ENCODE measurements at regions not wholly inside any gene's neighbourhood (a gene's known extent, or its start where the extent isn't known, plus 50 kb on each side); places are given as distances from the start of the nearest gene placed in this dataset.
A peak's percentile ranks its signal among the peaks of the same experiment; 100 is the strongest.

GRCh38 chr13:52975969-52976368, 52.6 kb upstream of the OLFM4 start:
- intact Hi-C loops (cut with DNase I) = no loop called here
- Histone ChIP-seq H3K36me3 (ENCODE audit: control insufficient read depth in 1 of 2, insufficient read depth in 2 of 2, low read length in 1 of 2) (no peaks in the 10 kb centered on the region), H3K4me1 (ENCODE audit: control insufficient read depth in 1 of 2, insufficient read depth in 2 of 2, low read length in 2 of 2) (no peaks in the 10 kb centered on the region), H3K27ac (ENCODE audit: low read depth in 1 of 2, low read length in 2 of 2) (no peak overlapping the region), H3K4me3 (ENCODE audit: low read length in 2 of 2) (no peak overlapping the region), H3K27me3 (ENCODE audit: control insufficient read depth in 1 of 2, insufficient read depth in 2 of 2, low read length in 1 of 2) (no peaks in the 10 kb centered on the region), H3K9me3 (ENCODE audit: control insufficient read depth, low read length) (peaks cover 2% of the 10 kb centered on the region)
- DNase-seq = no peak
- 87 to 93% methylated on average over 5 of the region's 5 CpGs for WGBS, 2 donors
- no peak for ATAC-seq (ENCODE audit: low FRiP score)

- no peak for DNase-seq
- Histone ChIP-seq H3K9me3 (ENCODE audit: control insufficient read depth, low read length) (peaks cover 2% of the 10 kb centered on the region), H3K4me1 (ENCODE audit: control insufficient read depth in 1 of 2, insufficient read depth in 2 of 2, low read length in 2 of 2) (no peaks in the 10 kb centered on the region), H3K27me3 (ENCODE audit: control insufficient read depth in 1 of 2, insufficient read depth in 2 of 2, low read length in 1 of 2) (no peaks in the 10 kb centered on the region), H3K4me3 (ENCODE audit: low read length in 2 of 2) (no peak overlapping the region), H3K36me3 (ENCODE audit: control insufficient read depth in 1 of 2, insufficient read depth in 2 of 2, low read length in 1 of 2) (no peaks in the 10 kb centered on the region), H3K27ac (ENCODE audit: low read depth in 1 of 2, low read length in 2 of 2) (no peak overlapping the region)
- WGBS, 2 donors = 49 to 55% methylated on average over 9 of the region's 9 CpGs
- intact Hi-C loops (cut with DNase I) = no loop called here
- no peak for ATAC-seq (ENCODE audit: low FRiP score)
These were observed 53.5 kb upstream of the OLFM4 start for GRCh38 chr13:52975161-52975560.

GRCh38 chr13:52974711-52975110, 53.9 kb upstream of the OLFM4 start:
- 95 to 100% methylated on average over 4 of the region's 4 CpGs for WGBS, 2 donors

GRCh38 chr13:52969373-52969772, 59.2 kb upstream of the OLFM4 start:
- Histone ChIP-seq H3K9me3 (ENCODE audit: control insufficient read depth, low read length) (no peaks in the 10 kb centered on the region), H3K27ac (ENCODE audit: low read depth in 1 of 2, low read length in 2 of 2) (no peak overlapping the region), H3K36me3 (ENCODE audit: control insufficient read depth in 1 of 2, insufficient read depth in 2 of 2, low read length in 1 of 2) (no peaks in the 10 kb centered on the region), H3K27me3 (ENCODE audit: control insufficient read depth in 1 of 2, insufficient read depth in 2 of 2, low read length in 1 of 2) (no peaks in the 10 kb centered on the region), H3K4me1 (ENCODE audit: control insufficient read depth in 1 of 2, insufficient read depth in 2 of 2, low read length in 2 of 2) (no peaks in the 10 kb centered on the region), H3K4me3 (ENCODE audit: low read length in 2 of 2) (no peak overlapping the region)
- intact Hi-C loops (cut with DNase I) = loop anchor here in 1 of 2 donors (5.0 kb wide), 1 partner anchor 122 kb away; the partner anchor contains the start of gene PCDH8
- DNase-seq = no peak
- no peak for ATAC-seq (ENCODE audit: low FRiP score)
- WGBS, 2 donors = 74 to 89% methylated on average over 4 of the region's 4 CpGs

More at GRCh38 chr13:52974711-52975110, 53.9 kb upstream of the OLFM4 start:
- Histone ChIP-seq H3K27me3 (ENCODE audit: control insufficient read depth in 1 of 2, insufficient read depth in 2 of 2, low read length in 1 of 2) (no peaks in the 10 kb centered on the region), H3K4me3 (ENCODE audit: low read length in 2 of 2) (no peak overlapping the region), H3K4me1 (ENCODE audit: control insufficient read depth in 1 of 2, insufficient read depth in 2 of 2, low read length in 2 of 2) (no peaks in the 10 kb centered on the region), H3K27ac (ENCODE audit: low read depth in 1 of 2, low read length in 2 of 2) (no peak overlapping the region), H3K36me3 (ENCODE audit: control insufficient read depth in 1 of 2, insufficient read depth in 2 of 2, low read length in 1 of 2) (no peaks in the 10 kb centered on the region), H3K9me3 (ENCODE audit: control insufficient read depth, low read length) (peaks cover 2% of the 10 kb centered on the region)
- DNase-seq (no peak), ATAC-seq (ENCODE audit: low FRiP score) (no peak)
- intact Hi-C loops (cut with DNase I) = no loop called here

- Histone ChIP-seq H3K36me3 (ENCODE audit: control insufficient read depth in 1 of 2, insufficient read depth in 2 of 2, low read length in 1 of 2) (no peaks in the 10 kb centered on the region), H3K4me3 (ENCODE audit: low read length in 2 of 2) (no peak overlapping the region), H3K27ac (ENCODE audit: low read depth in 1 of 2, low read length in 2 of 2) (no peak overlapping the region), H3K4me1 (ENCODE audit: control insufficient read depth in 1 of 2, insufficient read depth in 2 of 2, low read length in 2 of 2) (no peaks in the 10 kb centered on the region), H3K9me3 (ENCODE audit: control insufficient read depth, low read length) (no peaks in the 10 kb centered on the region), H3K27me3 (ENCODE audit: control insufficient read depth in 1 of 2, insufficient read depth in 2 of 2, low read length in 1 of 2) (no peaks in the 10 kb centered on the region)
- intact Hi-C loops (cut with DNase I) = loop anchor here in 1 of 2 donors (5.0 kb wide), 1 partner anchor 121 kb away; the partner anchor contains the start of gene PCDH8
- WGBS, 2 donors = 22 to 31% methylated on average over 13 of the region's 13 CpGs
- DNase-seq = peak; percentile 74 to 80
- peak; percentile 83 for ATAC-seq (ENCODE audit: low FRiP score)
These were observed 60.4 kb upstream of the OLFM4 start for GRCh38 chr13:52968074-52968700.

- Histone ChIP-seq H3K4me1 (ENCODE audit: control insufficient read depth in 1 of 2, insufficient read depth in 2 of 2, low read length in 2 of 2) (no peaks in the 10 kb centered on the region), H3K9me3 (ENCODE audit: control insufficient read depth, low read length) (peaks cover 2% of the 10 kb centered on the region), H3K36me3 (ENCODE audit: control insufficient read depth in 1 of 2, insufficient read depth in 2 of 2, low read length in 1 of 2) (no peaks in the 10 kb centered on the region), H3K27ac (ENCODE audit: low read depth in 1 of 2, low read length in 2 of 2) (no peak overlapping the region), H3K4me3 (ENCODE audit: low read length in 2 of 2) (no peak overlapping the region), H3K27me3 (ENCODE audit: control insufficient read depth in 1 of 2, insufficient read depth in 2 of 2, low read length in 1 of 2) (peaks cover 0 to 4% of the 10 kb centered on the region in 2 donors)
- DNase-seq (no peak), ATAC-seq (ENCODE audit: low FRiP score) (no peak)
- 41 to 67% methylated on average over 4 of the region's 4 CpGs for WGBS, 2 donors
- intact Hi-C loops (cut with DNase I) = no loop called here
These were observed 66.6 kb upstream of the OLFM4 start for GRCh38 chr13:52961987-52962386.

- intact Hi-C loops (cut with DNase I) = no loop called here
- H3K36me3 ChIP-seq (ENCODE audit: control insufficient read depth in 1 of 2, insufficient read depth in 2 of 2, low read length in 1 of 2) = no peaks in the 10 kb centered on the region
- WGBS, 2 donors = 41 to 63% methylated on average over 3 of the region's 3 CpGs
- ATAC-seq (ENCODE audit: low FRiP score) (no peak), DNase-seq (no peak)
- H3K9me3 ChIP-seq (ENCODE audit: control insufficient read depth, low read length) = peaks cover 2% of the 10 kb centered on the region
- H3K27me3 ChIP-seq (ENCODE audit: control insufficient read depth in 1 of 2, insufficient read depth in 2 of 2, low read length in 1 of 2) = peaks cover 0 to 4% of the 10 kb centered on the region in 2 donors
- H3K4me1 ChIP-seq (ENCODE audit: control insufficient read depth in 1 of 2, insufficient read depth in 2 of 2, low read length in 2 of 2) = no peaks in the 10 kb centered on the region
- no peak overlapping the region for H3K4me3 ChIP-seq (ENCODE audit: low read length in 2 of 2)
- H3K27ac ChIP-seq (ENCODE audit: low read depth in 1 of 2, low read length in 2 of 2) = no peak overlapping the region
These were observed 67.2 kb upstream of the OLFM4 start for GRCh38 chr13:52961256-52961910.

- no peak for DNase-seq
- intact Hi-C loops (cut with DNase I) = loop anchor here in 1 of 2 donors (5.0 kb wide), 1 partner anchor 48 kb away; no protein-coding TSS in a partner anchor
- ATAC-seq (ENCODE audit: low FRiP score) = no peak
- Histone ChIP-seq H3K27me3 (ENCODE audit: control insufficient read depth in 1 of 2, insufficient read depth in 2 of 2, low read length in 1 of 2) (peaks cover 0 to 6% of the 10 kb centered on the region in 2 donors), H3K9me3 (ENCODE audit: control insufficient read depth, low read length) (peaks cover 2% of the 10 kb centered on the region), H3K4me3 (ENCODE audit: low read length in 2 of 2) (no peak overlapping the region), H3K4me1 (ENCODE audit: control insufficient read depth in 1 of 2, insufficient read depth in 2 of 2, low read length in 2 of 2) (no peaks in the 10 kb centered on the region), H3K27ac (ENCODE audit: low read depth in 1 of 2, low read length in 2 of 2) (no peak overlapping the region), H3K36me3 (ENCODE audit: control insufficient read depth in 1 of 2, insufficient read depth in 2 of 2, low read length in 1 of 2) (no peaks in the 10 kb centered on the region)
- WGBS, 2 donors = 26 to 35% methylated on average over 4 of the region's 4 CpGs
These were observed 73.1 kb upstream of the OLFM4 start for GRCh38 chr13:52955472-52955874.

- Histone ChIP-seq H3K27me3 (ENCODE audit: control insufficient read depth in 1 of 2, insufficient read depth in 2 of 2, low read length in 1 of 2) (peaks cover 0 to 2% of the 10 kb centered on the region in 2 donors), H3K9me3 (ENCODE audit: control insufficient read depth, low read length) (no peaks in the 10 kb centered on the region), H3K36me3 (ENCODE audit: control insufficient read depth in 1 of 2, insufficient read depth in 2 of 2, low read length in 1 of 2) (no peaks in the 10 kb centered on the region), H3K27ac (ENCODE audit: low read depth in 1 of 2, low read length in 2 of 2) (no peak overlapping the region), H3K4me1 (ENCODE audit: control insufficient read depth in 1 of 2, insufficient read depth in 2 of 2, low read length in 2 of 2) (no peaks in the 10 kb centered on the region), H3K4me3 (ENCODE audit: low read length in 2 of 2) (no peak overlapping the region)
- ATAC-seq (ENCODE audit: low FRiP score) (no peak), DNase-seq (no peak)
- WGBS, 2 donors = 87 to 96% methylated on average over 2 of the region's 2 CpGs
- intact Hi-C loops (cut with DNase I) = loop anchor here in 1 of 2 donors (5.0 kb wide), 1 partner anchor 48 kb away; no protein-coding TSS in a partner anchor
These were observed 73.8 kb upstream of the OLFM4 start for GRCh38 chr13:52954838-52955237.
